GM19324 (cell line): ENCODE measurements at regions not wholly inside any gene's neighbourhood (a gene's known extent, or its start where the extent isn't known, plus 50 kb on each side); places are given as distances from the start of the nearest gene placed in this dataset.
A peak's percentile ranks its signal among the peaks of the same experiment; 100 is the strongest.
"Not testable (repeated sequence)": the region's sequence is repeated elsewhere in the genome, so short reads cannot be mapped to it uniquely, and the experiment has no call there.

Experiments used
- ATAC-seq: cut with Tn5 transposase; IDR thresholded peaks from one replicate; pipeline ENCODE4 v1.9.1; 2021; ENCODE audit warnings: mild to moderate bottlenecking, moderate library complexity; ENCODE audit not compliant: unreplicated experiment, low FRiP score

- no peak for ATAC-seq
Observed at GRCh38 chr2:142718576-142719155, 158.8 kb upstream of the KYNU start.

DNA sequence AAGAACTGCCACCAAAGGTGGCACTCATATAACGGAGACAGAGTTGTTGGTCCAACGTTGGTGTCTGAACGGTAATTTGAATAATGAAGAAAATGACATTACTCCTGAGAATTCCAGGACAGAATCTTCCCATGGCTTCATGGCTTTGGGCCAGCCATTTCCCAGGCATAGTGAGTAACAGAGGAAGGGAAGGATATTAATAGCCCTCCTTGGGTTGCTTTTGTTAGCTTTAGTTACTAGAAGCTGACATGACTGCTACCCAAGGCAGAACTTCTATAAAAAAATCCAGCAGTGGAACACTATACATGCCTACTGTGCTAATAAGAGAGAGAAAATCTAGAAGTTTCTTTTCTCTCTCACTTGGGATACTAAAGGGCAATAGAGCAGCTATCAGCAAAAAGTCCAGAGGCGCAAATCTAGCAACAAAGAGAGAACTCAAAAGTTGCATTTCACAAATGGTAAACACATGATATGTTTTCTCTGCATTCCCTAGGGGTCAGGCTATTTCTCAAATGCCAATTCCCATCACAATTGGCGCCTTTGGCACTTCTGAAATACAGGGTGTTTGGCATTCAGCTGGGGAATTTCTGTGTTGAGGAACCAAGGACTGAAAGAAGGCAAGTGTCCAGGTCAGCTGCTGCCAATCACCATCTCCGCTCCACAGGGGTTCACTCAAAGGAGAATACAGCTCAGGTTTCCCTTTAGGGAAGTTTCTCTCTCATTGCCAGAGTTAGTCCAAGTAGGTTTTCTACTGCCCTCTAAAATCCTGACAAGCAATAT is 160.8 kb upstream of the KYNU start:
- no peak for ATAC-seq

GRCh38 chr2:142714600-142714999 is 162.9 kb upstream of the KYNU start:
- ATAC-seq, result peak; percentile 76

DNA sequence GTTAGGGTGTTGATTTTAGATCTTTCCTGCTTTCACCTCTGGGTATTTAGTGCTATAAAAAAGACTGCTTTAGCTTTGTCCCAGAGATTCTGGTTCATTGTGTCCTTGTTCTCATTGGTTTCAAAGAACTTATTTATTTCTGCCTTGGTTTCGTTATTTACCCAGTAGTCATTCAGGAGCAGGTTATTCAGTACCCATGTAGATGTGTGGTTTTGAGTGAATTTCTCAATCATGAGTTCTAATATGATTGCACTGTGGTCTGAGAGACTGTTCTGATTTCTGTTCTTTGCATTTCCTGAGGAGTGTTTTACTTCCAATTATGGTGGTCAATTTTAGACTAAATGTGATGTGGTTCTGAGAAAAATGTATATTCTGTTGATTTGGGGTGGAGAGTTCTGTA is 167.1 kb upstream of the KYNU start:
- ATAC-seq, result no peak

DNA sequence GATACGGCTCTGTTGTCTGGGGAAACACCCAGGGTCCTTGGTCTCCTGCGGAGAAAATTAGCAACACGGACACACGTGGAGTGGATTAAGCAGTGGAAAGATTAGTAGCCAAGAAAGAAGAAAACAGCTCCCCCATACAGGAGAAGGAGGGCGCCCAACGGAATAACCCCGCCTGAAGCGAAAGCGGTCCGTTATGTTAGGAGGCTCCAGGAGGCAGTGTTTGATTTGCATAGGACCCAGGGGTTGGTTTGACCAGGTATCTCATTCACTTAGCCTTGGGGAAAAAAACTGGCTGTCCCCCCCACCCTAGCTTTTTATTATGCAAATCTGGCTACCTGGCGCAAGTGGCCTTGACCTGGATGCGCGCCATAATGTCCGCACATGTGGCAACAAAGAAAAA is 170.1 kb upstream of the KYNU start:
- no peak for ATAC-seq

GRCh38 chr2:142702397-142702796 is 175.1 kb upstream of the KYNU start:
- ATAC-seq, result not testable (repeated sequence)

- not testable (repeated sequence) for ATAC-seq
Observed at GRCh38 chr2:142695350-142696257, 181.9 kb upstream of the KYNU start.

GRCh38 chr2:142694282-142694681 is 183.2 kb upstream of the KYNU start:
- ATAC-seq, result no peak

DNA sequence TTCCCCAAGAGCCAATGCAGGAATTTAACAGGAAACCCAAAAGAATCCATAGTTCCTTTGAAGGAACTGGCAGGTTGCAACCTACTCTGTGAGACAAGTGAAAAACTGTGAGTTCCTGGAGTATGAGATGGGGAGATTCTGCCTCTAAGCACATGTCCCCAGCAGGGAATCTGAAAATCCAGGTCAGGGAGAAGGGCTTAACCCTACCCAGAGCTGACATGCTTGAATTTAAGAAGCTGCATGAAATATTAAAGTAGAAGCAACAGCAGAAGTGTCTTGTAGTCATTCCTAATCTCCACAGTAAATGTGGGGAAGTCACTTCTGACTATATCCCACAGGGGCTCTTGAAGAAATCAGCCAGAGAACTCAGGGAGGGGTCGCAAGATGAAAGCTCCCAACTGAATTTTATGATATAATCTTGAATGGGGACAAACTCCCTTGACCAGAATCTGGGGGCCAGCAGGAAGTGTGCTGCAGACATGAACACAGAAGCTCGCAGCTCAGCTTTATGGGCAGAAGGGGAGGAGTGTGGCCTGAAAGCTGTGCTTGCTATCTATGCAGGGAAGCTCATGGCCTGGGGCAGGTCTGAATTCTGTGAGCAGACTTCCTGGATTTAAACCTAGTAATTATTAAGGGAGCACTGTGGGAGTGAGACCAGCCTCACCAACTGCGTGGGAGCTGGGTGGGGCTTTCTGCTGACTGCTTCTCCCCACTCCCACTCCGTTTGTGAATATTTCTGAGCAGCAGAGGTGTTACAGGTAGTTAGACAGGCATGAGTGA is 184.1 kb upstream of the KYNU start:
- no peak for ATAC-seq

DNA sequence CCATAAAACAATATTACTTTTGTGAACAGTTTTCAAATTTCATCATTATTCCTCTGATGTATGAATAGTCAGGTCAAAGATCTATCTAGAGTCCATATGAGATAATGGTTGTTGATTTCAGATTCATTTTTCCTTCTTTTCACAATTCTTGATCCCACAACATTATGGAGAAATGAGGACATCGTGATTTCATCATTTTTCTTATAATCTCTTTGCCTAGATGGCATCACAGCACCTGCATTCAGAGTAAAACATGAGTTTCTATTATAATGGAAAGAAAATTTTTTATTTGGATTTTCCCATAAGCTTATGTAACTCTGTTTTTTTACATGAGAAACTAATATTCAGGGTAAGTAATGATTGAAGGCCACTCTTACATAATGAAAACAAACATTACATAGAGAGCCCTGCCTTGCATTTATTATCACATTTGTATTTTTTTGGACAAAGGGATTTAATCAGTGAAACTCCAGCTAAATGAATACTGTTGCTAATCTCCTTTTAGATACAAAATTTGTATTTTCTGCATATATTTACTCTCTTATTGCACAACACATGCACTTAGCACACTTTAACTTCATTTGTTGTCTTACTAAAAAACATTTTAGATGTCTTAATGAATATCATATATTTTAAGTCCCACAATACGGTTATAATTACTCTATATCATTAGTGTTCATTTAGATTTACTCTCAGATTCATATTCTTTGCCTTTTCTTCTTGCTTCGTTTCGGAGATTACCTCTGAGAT is 188.4 kb upstream of the KYNU start:
- ATAC-seq, result no peak

DNA sequence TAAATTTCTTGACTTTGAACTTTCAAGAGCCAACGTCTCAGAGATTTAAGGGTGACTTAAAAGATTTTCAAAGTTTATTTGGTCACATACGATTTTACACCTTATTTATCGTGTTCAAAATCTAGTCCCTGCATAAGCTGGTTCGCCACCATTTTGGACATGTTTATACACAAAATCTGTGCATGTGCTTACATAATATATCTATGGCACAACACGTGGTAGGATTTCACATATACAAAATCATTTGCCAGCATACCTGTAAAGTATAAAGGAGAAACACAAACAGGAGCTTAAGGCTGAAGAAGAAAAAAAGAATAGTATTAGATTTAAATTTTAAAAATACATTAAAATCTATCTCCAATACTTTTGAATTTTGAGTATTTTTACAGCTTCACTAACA is 190.0 kb upstream of the KYNU start:
- ATAC-seq, result no peak

DNA sequence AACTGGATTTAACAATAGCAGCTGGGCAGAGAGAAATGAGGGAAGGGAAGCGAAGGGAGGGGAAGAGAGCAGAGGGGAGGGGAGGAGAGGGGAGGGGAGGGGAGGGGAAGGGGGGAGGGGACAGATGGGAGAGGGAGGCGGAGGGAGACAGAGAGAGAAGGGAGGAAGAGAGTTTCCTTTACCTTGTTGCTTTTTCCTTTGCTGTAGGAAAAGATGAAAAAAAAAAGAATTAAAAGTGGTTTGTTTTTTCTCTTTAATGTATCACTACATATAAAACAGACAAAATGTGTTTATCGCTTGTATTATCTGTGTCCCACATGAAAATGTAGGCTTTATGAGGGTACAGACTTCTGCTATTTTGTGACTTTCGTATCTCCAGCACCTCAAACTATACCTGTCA is 190.4 kb upstream of the KYNU start:
- ATAC-seq, result no peak

DNA sequence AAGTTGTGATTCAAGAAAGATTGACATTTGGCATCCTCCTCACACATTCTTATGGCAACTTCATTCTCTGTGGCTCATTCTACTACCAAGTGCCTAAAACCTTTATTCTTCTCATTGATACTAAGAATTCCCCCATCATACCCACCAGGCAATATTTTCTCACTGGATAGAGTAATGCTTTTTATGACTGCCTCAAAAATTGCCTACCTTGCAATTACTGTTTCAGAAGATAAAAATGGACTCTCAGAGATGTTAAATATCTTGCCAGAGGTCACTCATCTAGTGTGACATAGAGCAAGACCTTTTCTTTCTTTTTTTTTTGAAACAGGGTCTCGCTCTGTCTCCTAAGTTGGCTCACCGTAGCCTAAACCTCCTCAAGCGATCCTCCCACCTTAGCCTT is 192.8 kb upstream of the KYNU start:
- no peak for ATAC-seq

DNA sequence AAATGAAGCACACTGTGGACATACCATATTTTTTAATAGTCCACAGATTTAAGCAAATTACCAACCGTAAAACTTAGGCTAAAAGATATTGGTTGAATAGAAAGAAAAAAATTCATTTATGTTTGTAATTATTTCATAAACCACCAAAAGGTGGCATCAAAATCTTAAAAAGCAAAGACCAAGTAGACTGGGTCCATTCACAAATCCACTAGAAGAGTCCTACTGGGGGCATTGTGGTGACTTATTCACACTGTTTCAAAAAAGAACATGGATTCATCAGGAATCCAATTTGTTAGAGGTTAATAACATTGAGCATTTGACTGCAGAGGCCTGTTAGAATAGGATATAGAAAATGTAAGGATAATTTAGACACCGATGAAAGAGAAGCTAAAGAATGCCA is 194.9 kb upstream of the KYNU start:
- ATAC-seq, result no peak

DNA sequence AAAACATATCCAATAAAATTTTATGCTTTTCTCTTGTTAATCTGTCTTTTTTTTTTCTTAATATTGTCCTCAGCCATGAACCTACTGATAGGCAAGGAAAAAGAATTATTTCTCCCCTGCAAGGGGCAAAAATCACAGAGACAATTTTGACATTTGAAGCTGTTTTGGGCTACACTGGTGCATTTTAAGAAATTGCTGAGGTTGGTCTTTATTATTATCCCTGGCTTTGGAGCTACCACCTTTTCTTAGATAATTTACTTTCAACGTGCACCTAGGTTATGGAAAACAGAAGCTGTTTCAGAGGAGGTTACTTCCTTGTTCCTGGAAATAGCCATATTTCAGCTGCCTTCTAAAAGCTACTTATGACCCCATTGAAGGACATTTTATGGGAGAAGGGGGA is 195.5 kb upstream of the KYNU start:
- ATAC-seq, result no peak

DNA sequence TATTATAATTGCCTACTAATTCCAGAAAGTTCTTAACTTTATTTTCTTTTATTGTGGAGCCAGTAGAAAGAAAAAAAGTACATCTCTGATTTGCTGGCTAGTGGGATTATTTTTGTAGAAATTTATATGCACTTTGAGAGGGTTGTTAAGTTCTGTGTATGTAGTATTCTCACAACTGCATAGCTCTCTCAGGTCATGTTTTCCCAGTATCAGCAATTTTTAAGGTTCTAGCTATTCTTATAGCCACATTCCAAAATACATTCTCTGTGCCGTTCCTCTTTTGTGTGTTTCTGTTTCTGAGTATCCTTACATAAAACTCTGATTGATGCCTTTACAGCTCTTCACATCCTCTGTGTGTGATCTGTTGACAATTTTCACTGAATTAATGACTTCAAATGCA is 199.3 kb upstream of the KYNU start:
- no peak for ATAC-seq

- ATAC-seq, result no peak
Observed at GRCh38 chr2:142675398-142675797, 202.1 kb upstream of the KYNU start.

GRCh38 chr2:142673836-142674235 is 203.6 kb upstream of the KYNU start:
- ATAC-seq, result no peak

- no peak for ATAC-seq
Observed at GRCh38 chr2:142672698-142673097, 204.8 kb upstream of the KYNU start.

GRCh38 chr2:142670362-142670761 is 207.1 kb upstream of the KYNU start:
- ATAC-seq, result no peak
